WTC11 (cell line): ENCODE measurements at regions not wholly inside any gene's neighbourhood (a gene's known extent, or its start where the extent isn't known, plus 50 kb on each side); places are given as distances from the start of the nearest gene placed in this dataset.
A peak's percentile ranks its signal among the peaks of the same experiment; 100 is the strongest.

ENCODE experiments used
- ATAC-seq: fragments of 200-7000 bp; cut with Tn5 transposase; 2 replicates; pipeline ENCODE4 v1.10.0; 2021; ENCODE audit warnings: mild to moderate bottlenecking, moderate library complexity
- CTCF ChIA-PET: fragments of 300-600 bp; sonication (Branson Sonifier 250); formaldehyde crosslinking; loops from one replicate; lab custom pipeline; 2021; ENCODE audit warnings: antibody characterized with exemption; lab: Charles Lee
- POLR2A ChIA-PET: fragments of 350-600 bp; sonication (Branson Sonifier 250); formaldehyde crosslinking; loops from one replicate; lab custom pipeline; 2021; ENCODE audit warnings: antibody characterized with exemption; lab: Charles Lee
- DNase-seq: peaks from one replicate; pipeline ENCODE4 v3.0.0; 2021; ENCODE audit warnings: low spot score
- H3K27ac Mint-ChIP-seq: 2 replicates; pipeline ENCODE4 v1.8.0; 2021; ENCODE audit warnings: mixed read lengths
- H3K27me3 Mint-ChIP-seq: 2 replicates; pipeline ENCODE4 v1.8.0; 2021; ENCODE audit warnings: low read depth, mild to moderate bottlenecking, moderate library complexity, mixed read lengths
- H3K36me3 Mint-ChIP-seq: 2 replicates; pipeline ENCODE4 v1.8.0; 2021; ENCODE audit warnings: mixed read lengths
- H3K4me1 Mint-ChIP-seq: 2 replicates; pipeline ENCODE4 v1.8.0; 2022; ENCODE audit warnings: mixed read lengths
- H3K4me3 Mint-ChIP-seq: 2 replicates; pipeline ENCODE4 v1.8.0; 2021; ENCODE audit warnings: mild to moderate bottlenecking, moderate library complexity, mixed read lengths
- H3K9me3 Mint-ChIP-seq: 2 replicates; pipeline ENCODE4 v1.8.0; 2021; ENCODE audit warnings: mixed read lengths
- CREB1 ChIP-seq: sonication (generic); formaldehyde crosslinking; IDR thresholded peaks from 2 replicates; pipeline ENCODE4 v1.8.0; 2023; ENCODE audit warnings: mild to moderate bottlenecking, missing genetic modification reagents
- CREM ChIP-seq: sonication (generic); formaldehyde crosslinking; IDR thresholded peaks from 2 replicates; pipeline ENCODE4 v1.8.1; 2022; ENCODE audit warnings: mild to moderate bottlenecking, missing genetic modification reagents, moderate library complexity
- EMX1 ChIP-seq: fragments of 250-450 bp; sonication (Bioruptor Pico); IDR thresholded peaks from 2 replicates; pipeline ENCODE4 v1.8.0; 2021; ENCODE audit warnings: mild to moderate bottlenecking
- FOXJ3 ChIP-seq: sonication (generic); formaldehyde crosslinking; IDR thresholded peaks from 2 replicates; pipeline ENCODE4 v1.9.0; 2021; ENCODE audit warnings: missing genetic modification reagents, mild to moderate bottlenecking, borderline replicate concordance
- NR3C1 ChIP-seq: sonication (generic); formaldehyde crosslinking; conservative IDR thresholded peaks from 2 replicates; pipeline ENCODE4 v1.8.1; 2023; ENCODE audit warnings: low read depth, mild to moderate bottlenecking, missing genetic modification reagents
- PRRX2 ChIP-seq: fragments of 250-450 bp; sonication (Bioruptor Pico); IDR thresholded peaks from 2 replicates; pipeline ENCODE4 v1.8.0; 2021; ENCODE audit warnings: mild to moderate bottlenecking
- SOX15 ChIP-seq: fragments of 250-450 bp; sonication (Bioruptor Pico); IDR thresholded peaks from 2 replicates; pipeline ENCODE4 v1.9.0; 2021; ENCODE audit warnings: mild to moderate bottlenecking
- ZNF219 ChIP-seq: sonication (generic); formaldehyde crosslinking; IDR thresholded peaks from 2 replicates; pipeline ENCODE4 v1.8.0; 2023; ENCODE audit warnings: missing genetic modification reagents, mild to moderate bottlenecking, borderline replicate concordance
- ZNF232 ChIP-seq: sonication (generic); formaldehyde crosslinking; IDR thresholded peaks from 2 replicates; pipeline ENCODE4 v1.8.0; 2022; ENCODE audit warnings: mild to moderate bottlenecking, missing genetic modification reagents
- ZNF423 ChIP-seq: fragments of 250-450 bp; sonication (Bioruptor Pico); IDR thresholded peaks from 2 replicates; pipeline ENCODE4 v2.1.2; 2022; ENCODE audit warnings: mild to moderate bottlenecking, moderate library complexity
- TF ChIP-seq, protein P1 (sequence below): sonication (generic); formaldehyde crosslinking; conservative IDR thresholded peaks from 2 replicates; pipeline ENCODE4 v1.8.1; 2023; ENCODE audit warnings: mild to moderate bottlenecking, low read depth, missing genetic modification reagents, moderate library complexity
- TF ChIP-seq, protein P2 (sequence below): sonication (generic); formaldehyde crosslinking; IDR thresholded peaks from 2 replicates; pipeline ENCODE4 v1.8.1; 2023; ENCODE audit warnings: mild to moderate bottlenecking, missing genetic modification reagents, moderate library complexity
- TF ChIP-seq, protein P3 (sequence below): sonication (generic); formaldehyde crosslinking; IDR thresholded peaks from 2 replicates; pipeline ENCODE4 v1.8.1; 2023; ENCODE audit warnings: mild to moderate bottlenecking, missing genetic modification reagents, moderate library complexity
- TF ChIP-seq, protein P4 (sequence below): sonication (generic); formaldehyde crosslinking; IDR thresholded peaks from 2 replicates; pipeline ENCODE4 v1.8.1; 2023; ENCODE audit warnings: mild to moderate bottlenecking, moderate library complexity, missing genetic modification reagents
- TF ChIP-seq, protein P5 (sequence below): sonication (generic); formaldehyde crosslinking; IDR thresholded peaks from 2 replicates; pipeline ENCODE4 v1.8.1; 2022; ENCODE audit warnings: missing genetic modification reagents, borderline replicate concordance
- TF ChIP-seq, protein P6 (sequence below): fragments of 250-450 bp; sonication (Bioruptor Pico); IDR thresholded peaks from 2 replicates; pipeline ENCODE4 v1.9.0; 2021; ENCODE audit warnings: mild to moderate bottlenecking, borderline replicate concordance

DNA sequence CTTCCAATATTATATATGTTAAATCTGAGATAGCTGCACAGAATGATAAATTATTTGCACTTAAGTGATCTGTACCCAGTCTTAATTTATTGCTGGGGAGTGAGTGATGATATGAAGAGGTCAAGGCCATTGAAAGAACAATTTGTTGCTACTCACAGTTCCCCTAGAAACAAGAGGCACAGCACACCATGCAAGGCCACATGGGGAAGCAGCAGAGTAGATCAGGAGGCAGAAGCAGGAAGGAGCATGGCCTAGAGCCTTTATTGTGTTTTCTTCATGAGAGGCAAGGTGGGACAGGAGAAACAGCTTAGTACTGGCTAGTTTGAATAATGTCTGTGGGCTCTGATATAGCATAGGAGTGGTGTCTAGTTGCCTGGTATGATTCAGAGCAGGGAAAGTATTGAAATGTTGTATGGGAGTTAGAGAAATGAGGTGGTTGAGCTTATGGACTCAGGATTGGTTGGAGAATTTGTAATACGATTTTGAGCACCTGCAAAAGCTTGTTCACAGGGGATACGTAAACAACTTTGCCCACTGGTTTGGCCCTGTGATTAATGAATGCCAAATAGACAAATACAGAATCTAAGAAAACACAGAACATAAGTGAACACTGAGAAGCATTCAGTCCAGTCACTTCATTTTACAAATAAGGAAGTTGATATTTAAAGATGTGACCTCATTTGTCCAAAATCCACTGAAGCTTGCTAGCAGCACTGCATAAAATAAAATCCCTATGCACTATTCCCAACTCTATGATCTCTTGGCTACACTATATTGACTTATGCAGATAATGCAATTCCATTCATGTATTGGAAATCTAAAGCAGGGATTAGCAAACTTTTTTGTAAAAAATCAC lies 71.7 kb downstream of the TMCO5A start (continued):
- TF ChIP-seq, protein P1, sequence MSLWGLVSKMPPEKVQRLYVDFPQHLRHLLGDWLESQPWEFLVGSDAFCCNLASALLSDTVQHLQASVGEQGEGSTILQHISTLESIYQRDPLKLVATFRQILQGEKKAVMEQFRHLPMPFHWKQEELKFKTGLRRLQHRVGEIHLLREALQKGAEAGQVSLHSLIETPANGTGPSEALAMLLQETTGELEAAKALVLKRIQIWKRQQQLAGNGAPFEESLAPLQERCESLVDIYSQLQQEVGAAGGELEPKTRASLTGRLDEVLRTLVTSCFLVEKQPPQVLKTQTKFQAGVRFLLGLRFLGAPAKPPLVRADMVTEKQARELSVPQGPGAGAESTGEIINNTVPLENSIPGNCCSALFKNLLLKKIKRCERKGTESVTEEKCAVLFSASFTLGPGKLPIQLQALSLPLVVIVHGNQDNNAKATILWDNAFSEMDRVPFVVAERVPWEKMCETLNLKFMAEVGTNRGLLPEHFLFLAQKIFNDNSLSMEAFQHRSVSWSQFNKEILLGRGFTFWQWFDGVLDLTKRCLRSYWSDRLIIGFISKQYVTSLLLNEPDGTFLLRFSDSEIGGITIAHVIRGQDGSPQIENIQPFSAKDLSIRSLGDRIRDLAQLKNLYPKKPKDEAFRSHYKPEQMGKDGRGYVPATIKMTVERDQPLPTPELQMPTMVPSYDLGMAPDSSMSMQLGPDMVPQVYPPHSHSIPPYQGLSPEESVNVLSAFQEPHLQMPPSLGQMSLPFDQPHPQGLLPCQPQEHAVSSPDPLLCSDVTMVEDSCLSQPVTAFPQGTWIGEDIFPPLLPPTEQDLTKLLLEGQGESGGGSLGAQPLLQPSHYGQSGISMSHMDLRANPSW: no peak
- TF ChIP-seq, protein P2, sequence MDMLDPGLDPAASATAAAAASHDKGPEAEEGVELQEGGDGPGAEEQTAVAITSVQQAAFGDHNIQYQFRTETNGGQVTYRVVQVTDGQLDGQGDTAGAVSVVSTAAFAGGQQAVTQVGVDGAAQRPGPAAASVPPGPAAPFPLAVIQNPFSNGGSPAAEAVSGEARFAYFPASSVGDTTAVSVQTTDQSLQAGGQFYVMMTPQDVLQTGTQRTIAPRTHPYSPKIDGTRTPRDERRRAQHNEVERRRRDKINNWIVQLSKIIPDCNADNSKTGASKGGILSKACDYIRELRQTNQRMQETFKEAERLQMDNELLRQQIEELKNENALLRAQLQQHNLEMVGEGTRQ: no peak

DNA sequence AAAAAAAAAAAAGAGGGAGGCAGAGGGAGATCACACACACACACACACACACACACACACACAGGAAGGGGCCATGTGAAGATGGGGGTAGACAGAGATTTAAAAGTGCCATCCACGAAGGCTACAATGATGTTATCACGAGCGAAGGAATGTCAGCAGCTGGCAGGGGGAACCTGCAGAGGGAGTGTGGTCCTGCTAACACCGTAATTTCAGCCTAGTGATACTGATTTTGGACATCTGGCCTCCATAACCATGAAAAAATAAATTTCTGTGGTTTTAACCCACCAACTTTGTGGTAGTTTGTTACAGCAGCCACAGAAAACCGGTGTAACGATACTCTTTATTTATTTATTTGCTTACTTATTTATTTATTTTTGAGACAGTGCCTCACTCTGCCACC lies 76.0 kb downstream of the TMCO5A start:
- POLR2A ChIA-PET: interaction anchor here (0.6 kb wide), 1 partner anchor 242 kb away, joined by 4 read pairs; no protein-coding TSS in a partner anchor
- CTCF ChIA-PET: interaction anchor here (0.6 to 1.4 kb wide), 2 partner anchors 255 to 430 kb away, joined by 3 to 7 read pairs; no protein-coding TSS in a partner anchor
- DNase-seq: no peak
- ATAC-seq: no peak
- peaks cover 7% of the 10 kb centered on the region for H3K4me1 Mint-ChIP-seq
- H3K27ac Mint-ChIP-seq: no peak overlapping the region
- no peaks in the 10 kb centered on the region for H3K27me3 Mint-ChIP-seq
- H3K4me3 Mint-ChIP-seq: no peak overlapping the region
- no peaks in the 10 kb centered on the region for H3K36me3 Mint-ChIP-seq
- no peaks in the 10 kb centered on the region for H3K9me3 Mint-ChIP-seq
- TF ChIP-seq CREB1 (CRISPR knock-in tag): no peak
- TF ChIP-seq, protein P3, sequence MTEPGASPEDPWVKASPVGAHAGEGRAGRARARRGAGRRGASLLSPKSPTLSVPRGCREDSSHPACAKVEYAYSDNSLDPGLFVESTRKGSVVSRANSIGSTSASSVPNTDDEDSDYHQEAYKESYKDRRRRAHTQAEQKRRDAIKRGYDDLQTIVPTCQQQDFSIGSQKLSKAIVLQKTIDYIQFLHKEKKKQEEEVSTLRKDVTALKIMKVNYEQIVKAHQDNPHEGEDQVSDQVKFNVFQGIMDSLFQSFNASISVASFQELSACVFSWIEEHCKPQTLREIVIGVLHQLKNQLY (CRISPR knock-in tag): no peak
- TF ChIP-seq, protein P4, sequence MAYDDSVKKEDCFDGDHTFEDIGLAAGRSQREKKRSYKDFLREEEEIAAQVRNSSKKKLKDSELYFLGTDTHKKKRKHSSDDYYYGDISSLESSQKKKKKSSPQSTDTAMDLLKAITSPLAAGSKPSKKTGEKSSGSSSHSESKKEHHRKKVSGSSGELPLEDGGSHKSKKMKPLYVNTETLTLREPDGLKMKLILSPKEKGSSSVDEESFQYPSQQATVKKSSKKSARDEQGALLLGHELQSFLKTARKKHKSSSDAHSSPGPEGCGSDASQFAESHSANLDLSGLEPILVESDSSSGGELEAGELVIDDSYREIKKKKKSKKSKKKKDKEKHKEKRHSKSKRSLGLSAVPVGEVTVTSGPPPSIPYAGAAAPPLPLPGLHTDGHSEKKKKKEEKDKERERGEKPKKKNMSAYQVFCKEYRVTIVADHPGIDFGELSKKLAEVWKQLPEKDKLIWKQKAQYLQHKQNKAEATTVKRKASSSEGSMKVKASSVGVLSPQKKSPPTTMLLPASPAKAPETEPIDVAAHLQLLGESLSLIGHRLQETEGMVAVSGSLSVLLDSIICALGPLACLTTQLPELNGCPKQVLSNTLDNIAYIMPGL: no peak
- TF ChIP-seq, protein P5, sequence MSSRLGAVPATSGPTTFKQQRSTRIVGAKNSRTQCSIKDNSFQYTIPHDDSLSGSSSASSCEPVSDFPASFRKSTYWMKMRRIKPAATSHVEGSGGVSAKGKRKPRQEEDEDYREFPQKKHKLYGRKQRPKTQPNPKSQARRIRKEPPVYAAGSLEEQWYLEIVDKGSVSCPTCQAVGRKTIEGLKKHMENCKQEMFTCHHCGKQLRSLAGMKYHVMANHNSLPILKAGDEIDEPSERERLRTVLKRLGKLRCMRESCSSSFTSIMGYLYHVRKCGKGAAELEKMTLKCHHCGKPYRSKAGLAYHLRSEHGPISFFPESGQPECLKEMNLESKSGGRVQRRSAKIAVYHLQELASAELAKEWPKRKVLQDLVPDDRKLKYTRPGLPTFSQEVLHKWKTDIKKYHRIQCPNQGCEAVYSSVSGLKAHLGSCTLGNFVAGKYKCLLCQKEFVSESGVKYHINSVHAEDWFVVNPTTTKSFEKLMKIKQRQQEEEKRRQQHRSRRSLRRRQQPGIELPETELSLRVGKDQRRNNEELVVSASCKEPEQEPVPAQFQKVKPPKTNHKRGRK (CRISPR knock-in tag): no peak
- TF ChIP-seq FOXJ3: no peak
- TF ChIP-seq CREM (CRISPR knock-in tag): no peak

DNA sequence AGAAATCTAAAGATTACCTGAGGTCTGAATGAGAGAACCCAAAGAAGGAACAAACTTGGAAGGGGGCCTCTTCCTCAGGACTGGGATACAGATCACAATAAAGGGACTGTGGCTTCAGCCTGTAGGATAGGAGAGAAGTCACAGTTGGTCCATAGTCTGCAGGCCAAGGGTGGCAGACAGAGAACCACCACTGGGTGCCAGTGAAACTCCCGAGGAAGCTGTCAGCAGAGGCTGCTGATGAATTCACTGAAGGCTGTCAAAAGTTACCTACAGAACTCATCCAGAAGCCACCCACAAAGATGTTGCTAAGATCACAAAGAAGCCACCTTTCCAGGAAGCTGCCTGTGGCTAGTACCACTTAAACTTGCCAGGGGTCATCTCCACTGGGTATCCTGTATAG lies 78.5 kb downstream of the TMCO5A start:
- TF ChIP-seq ZNF423 (CRISPR knock-in tag) (peak; percentile 37; the same call in 1 of the 2 replicates), EMX1 (CRISPR knock-in tag) (no peak)
- TF ChIP-seq, all 79 proteins: peak for 1
- no peaks in the 10 kb centered on the region for H3K27me3 Mint-ChIP-seq
- peaks cover 11% of the 10 kb centered on the region for H3K4me1 Mint-ChIP-seq
- CTCF ChIA-PET: interaction anchor here (1.3 kb wide), 1 partner anchor 401 kb away, joined by 6 read pairs; no protein-coding TSS in a partner anchor
- no peak overlapping the region for H3K4me3 Mint-ChIP-seq
- no peaks in the 10 kb centered on the region for H3K36me3 Mint-ChIP-seq
- no peak overlapping the region for H3K27ac Mint-ChIP-seq
- DNase-seq (no peak), ATAC-seq (no peak)
- POLR2A ChIA-PET: no interaction called here
- no peaks in the 10 kb centered on the region for H3K9me3 Mint-ChIP-seq

DNA sequence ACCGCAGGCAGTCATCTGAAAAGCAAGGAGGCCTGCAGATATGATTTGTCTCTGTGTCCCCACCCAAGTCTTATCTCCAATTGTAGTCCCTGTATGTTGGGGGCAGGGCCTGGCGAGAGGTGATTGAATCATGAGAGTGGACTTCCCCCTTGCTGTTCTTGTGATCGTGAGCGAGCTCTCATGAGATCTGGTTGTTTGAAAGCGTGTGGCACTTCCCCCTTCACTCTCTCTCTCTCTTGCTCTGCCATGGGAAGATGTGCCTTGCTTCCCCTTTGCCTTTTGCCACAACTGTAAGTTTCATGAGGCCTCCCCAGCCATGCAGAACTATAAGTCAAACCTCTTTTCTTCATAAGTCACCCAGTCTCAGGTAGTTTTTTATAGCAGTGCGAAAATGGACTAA lies 83.3 kb downstream of the TMCO5A start:
- Mint-ChIP-seq H3K27ac (no peak overlapping the region), H3K36me3 (no peaks in the 10 kb centered on the region), H3K4me1 (peaks cover 12% of the 10 kb centered on the region), H3K4me3 (no peak overlapping the region), H3K9me3 (no peaks in the 10 kb centered on the region), H3K27me3 (no peaks in the 10 kb centered on the region)
- POLR2A ChIA-PET: no interaction called here
- CTCF ChIA-PET: no interaction called here
- DNase-seq (no peak), ATAC-seq (no peak)
- TF ChIP-seq, protein P6, sequence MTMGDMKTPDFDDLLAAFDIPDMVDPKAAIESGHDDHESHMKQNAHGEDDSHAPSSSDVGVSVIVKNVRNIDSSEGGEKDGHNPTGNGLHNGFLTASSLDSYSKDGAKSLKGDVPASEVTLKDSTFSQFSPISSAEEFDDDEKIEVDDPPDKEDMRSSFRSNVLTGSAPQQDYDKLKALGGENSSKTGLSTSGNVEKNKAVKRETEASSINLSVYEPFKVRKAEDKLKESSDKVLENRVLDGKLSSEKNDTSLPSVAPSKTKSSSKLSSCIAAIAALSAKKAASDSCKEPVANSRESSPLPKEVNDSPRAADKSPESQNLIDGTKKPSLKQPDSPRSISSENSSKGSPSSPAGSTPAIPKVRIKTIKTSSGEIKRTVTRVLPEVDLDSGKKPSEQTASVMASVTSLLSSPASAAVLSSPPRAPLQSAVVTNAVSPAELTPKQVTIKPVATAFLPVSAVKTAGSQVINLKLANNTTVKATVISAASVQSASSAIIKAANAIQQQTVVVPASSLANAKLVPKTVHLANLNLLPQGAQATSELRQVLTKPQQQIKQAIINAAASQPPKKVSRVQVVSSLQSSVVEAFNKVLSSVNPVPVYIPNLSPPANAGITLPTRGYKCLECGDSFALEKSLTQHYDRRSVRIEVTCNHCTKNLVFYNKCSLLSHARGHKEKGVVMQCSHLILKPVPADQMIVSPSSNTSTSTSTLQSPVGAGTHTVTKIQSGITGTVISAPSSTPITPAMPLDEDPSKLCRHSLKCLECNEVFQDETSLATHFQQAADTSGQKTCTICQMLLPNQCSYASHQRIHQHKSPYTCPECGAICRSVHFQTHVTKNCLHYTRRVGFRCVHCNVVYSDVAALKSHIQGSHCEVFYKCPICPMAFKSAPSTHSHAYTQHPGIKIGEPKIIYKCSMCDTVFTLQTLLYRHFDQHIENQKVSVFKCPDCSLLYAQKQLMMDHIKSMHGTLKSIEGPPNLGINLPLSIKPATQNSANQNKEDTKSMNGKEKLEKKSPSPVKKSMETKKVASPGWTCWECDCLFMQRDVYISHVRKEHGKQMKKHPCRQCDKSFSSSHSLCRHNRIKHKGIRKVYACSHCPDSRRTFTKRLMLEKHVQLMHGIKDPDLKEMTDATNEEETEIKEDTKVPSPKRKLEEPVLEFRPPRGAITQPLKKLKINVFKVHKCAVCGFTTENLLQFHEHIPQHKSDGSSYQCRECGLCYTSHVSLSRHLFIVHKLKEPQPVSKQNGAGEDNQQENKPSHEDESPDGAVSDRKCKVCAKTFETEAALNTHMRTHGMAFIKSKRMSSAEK (CRISPR knock-in tag): no peak
- TF ChIP-seq ZNF232: no peak
- no peak for TF ChIP-seq SOX15 (CRISPR knock-in tag)
- no peak for TF ChIP-seq ZNF219
- TF ChIP-seq PRRX2: no peak
- TF ChIP-seq NR3C1 (CRISPR knock-in tag): no peak
